PC-9 (cell line): ENCODE measurements at regions not wholly inside any gene's neighbourhood (a gene's known extent, or its start where the extent isn't known, plus 50 kb on each side); places are given as distances from the start of the nearest gene placed in this dataset.

ENCODE experiments used
- CTCF ChIP-seq: fragments of 200-600 bp; sonication (generic); conservative IDR thresholded peaks from 2 replicates; pipeline ENCODE4 v1.6.1; 2017; ENCODE audit warnings: mixed run types, antibody characterized with exemption, mild to moderate bottlenecking, moderate library complexity
- EZH2 ChIP-seq: fragments of 200-600 bp; sonication (generic); IDR thresholded peaks from 2 replicates; pipeline ENCODE4 v1.8.0; 2017; ENCODE audit warnings: antibody characterized with exemption, low read depth

GRCh38 chr12:124083708-124084107 is 110.7 kb downstream of the ZNF664 start:
- no peak for TF ChIP-seq CTCF
- no peak for TF ChIP-seq EZH2
